ENCODE measurements at regions not wholly inside any gene's neighbourhood (a gene's known extent, or its start where the extent isn't known, plus 50 kb on each side); places are given as distances from the start of the nearest gene placed in this dataset.

DNA sequence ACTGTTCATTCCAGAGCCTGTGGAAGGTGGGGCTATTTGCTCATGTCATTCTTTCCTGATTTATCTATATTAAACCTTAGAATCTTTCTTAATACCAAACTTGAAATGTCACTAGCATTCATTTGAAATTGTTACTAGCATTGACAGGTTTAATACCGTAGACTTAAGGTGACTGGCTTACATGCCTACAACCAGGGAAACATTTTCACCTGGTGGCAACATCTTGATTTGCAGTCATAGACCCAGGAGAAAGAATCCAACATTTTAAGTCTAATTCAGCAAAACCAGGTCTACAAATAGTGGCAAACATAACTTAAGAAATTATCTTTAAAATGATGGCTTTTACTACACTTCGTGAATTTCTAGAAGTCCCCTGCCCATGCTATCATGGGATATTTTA is 353.7 kb downstream of the HTR7 start:
- no peaks in the 10 kb centered on the region for H3K36me3 Mint-ChIP-seq
- intact Hi-C loops (cut with micrococcal nuclease), result no loop called here
- ChIA-PET POLR2A (no interaction called here), CTCF (interaction anchor here (0.7 kb wide), 1 partner anchor 81 kb away, joined by 3 read pairs; no protein-coding TSS in a partner anchor)
- H3K4me1 Mint-ChIP-seq (ENCODE audit: low read depth), result no peaks in the 10 kb centered on the region
- H3K9me3 Mint-ChIP-seq, result no peaks in the 10 kb centered on the region
- no peaks in the 10 kb centered on the region for H3K27me3 Mint-ChIP-seq
- no peak overlapping the region for H3K4me3 Mint-ChIP-seq
- no peak overlapping the region for H3K27ac Mint-ChIP-seq
- no peak for DNase-seq

DNA sequence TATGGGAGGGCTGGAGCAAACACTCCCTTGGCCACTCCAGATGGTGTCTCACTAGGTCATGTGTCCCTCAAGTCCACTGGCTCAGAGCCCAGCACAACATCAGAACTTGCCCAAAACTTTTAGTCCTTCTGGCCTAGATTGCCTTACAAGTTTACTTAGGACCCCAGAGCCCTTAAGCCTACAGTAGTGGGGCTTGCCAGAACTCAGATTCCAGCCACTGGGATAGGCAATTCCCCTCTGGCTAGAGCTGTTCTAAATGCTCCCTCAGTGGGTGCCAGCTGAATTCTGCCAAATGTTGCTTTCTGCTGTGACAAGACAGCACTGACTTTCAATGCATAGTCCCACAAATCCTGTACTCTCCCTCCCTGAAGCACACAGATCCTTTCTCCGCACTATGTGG is 331.1 kb downstream of the HTR7 start:
- CTCF ChIA-PET, result no interaction called here
- Mint-ChIP-seq H3K27ac (no peak overlapping the region), H3K4me1 (ENCODE audit: low read depth) (no peaks in the 10 kb centered on the region), H3K4me3 (no peak overlapping the region), H3K9me3 (no peaks in the 10 kb centered on the region), H3K27me3 (no peaks in the 10 kb centered on the region), H3K36me3 (no peaks in the 10 kb centered on the region)
- intact Hi-C loops (cut with micrococcal nuclease), result no loop called here
- POLR2A ChIA-PET, result no interaction called here
- no peak for DNase-seq

DNA sequence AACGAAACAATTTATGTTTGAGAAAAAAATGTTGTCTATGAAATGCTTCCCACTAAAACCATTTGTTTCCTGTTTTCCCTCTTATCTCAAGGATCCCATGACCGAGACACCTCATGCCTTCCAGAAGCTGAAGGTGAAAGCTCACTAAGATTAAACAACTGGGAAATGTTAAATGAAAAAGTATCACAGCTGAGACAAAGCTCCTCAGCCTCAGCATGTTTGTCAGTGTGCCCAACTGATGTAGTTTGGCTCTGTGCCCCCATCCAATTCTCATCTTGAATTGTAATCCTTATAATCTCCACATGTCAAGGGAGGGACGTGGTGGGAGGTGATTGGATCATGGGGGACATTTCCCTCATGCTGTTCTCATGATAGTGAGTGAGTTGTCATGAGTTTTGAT is 327.3 kb downstream of the HTR7 start:
- Mint-ChIP-seq H3K36me3 (no peaks in the 10 kb centered on the region), H3K27ac (no peak overlapping the region), H3K27me3 (no peaks in the 10 kb centered on the region), H3K9me3 (no peaks in the 10 kb centered on the region), H3K4me3 (no peak overlapping the region), H3K4me1 (ENCODE audit: low read depth) (no peaks in the 10 kb centered on the region)
- CTCF ChIA-PET, result no interaction called here
- intact Hi-C loops (cut with micrococcal nuclease), result no loop called here
- POLR2A ChIA-PET, result no interaction called here
- DNase-seq, result no peak

DNA sequence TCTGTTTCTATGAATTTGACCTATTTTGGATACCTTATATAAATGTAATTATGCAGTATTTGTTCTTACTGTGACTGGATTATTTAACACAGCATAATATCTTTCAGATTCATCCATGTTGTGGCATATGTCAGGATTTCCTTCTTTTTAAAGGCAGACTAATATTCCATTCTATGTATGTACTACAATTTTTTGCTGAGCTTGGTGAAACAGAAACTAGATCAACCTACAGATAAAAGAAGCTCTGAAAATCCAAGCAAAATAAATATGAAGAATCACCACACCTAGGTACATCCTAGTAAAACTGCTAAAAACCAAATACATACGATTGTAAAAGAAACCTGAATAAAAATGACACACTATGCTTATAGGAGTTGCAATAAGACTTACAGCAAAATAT is 300.5 kb downstream of the HTR7 start:
- Mint-ChIP-seq H3K4me3 (no peak overlapping the region), H3K27ac (no peak overlapping the region), H3K9me3 (no peaks in the 10 kb centered on the region), H3K4me1 (ENCODE audit: low read depth) (no peaks in the 10 kb centered on the region), H3K27me3 (peaks cover 1% of the 10 kb centered on the region), H3K36me3 (no peaks in the 10 kb centered on the region)
- no peak for DNase-seq
- intact Hi-C loops (cut with micrococcal nuclease), result no loop called here
- POLR2A ChIA-PET, result no interaction called here
- CTCF ChIA-PET, result no interaction called here

DNA sequence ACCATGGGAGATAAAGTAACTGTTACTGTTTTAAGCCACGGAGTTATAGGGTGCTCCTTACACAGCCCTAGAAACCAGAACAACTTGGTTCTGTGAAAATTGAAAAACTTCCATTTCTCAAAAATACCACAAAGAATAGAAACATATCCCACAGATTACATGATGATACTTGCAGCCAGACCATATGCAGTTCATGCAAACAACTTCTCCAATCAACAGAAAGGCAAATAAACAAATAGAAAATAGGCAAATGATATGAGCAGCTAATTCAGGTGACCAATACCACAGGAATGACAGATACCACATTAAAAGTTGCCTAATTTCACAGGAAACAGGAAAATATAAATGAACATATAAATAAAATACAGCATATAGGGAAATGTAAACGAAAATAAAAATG is 297.5 kb downstream of the HTR7 start:
- Mint-ChIP-seq H3K36me3 (no peaks in the 10 kb centered on the region), H3K4me1 (ENCODE audit: low read depth) (no peaks in the 10 kb centered on the region), H3K9me3 (no peaks in the 10 kb centered on the region), H3K4me3 (no peak overlapping the region), H3K27me3 (no peaks in the 10 kb centered on the region), H3K27ac (no peak overlapping the region)
- no peak for DNase-seq
- CTCF ChIA-PET, result no interaction called here
- intact Hi-C loops (cut with micrococcal nuclease), result no loop called here
- POLR2A ChIA-PET, result no interaction called here

DNA sequence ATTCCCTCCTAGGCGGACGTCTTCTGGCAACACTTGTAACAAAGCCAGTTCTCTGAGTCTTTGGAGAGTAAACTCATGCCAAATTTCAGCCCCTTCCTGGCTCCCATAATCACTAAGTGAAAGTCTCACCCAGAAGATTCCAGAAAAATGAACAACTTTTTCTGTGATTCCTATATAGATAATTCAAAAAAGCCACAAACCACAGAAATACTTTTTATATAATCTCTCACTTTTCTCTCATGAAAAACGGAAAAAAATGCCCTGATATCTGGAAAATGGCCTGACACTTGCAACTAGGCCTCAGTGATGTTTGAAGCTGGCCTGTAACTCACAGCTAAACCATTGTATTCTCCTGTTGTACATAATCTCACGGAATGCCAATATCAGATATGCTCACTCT is 296.2 kb downstream of the HTR7 start:
- ChIA-PET CTCF (no interaction called here), POLR2A (no interaction called here)
- DNase-seq, result no peak
- Mint-ChIP-seq H3K27ac (no peak overlapping the region), H3K36me3 (no peaks in the 10 kb centered on the region), H3K4me3 (no peak overlapping the region), H3K4me1 (ENCODE audit: low read depth) (no peaks in the 10 kb centered on the region), H3K9me3 (no peaks in the 10 kb centered on the region), H3K27me3 (no peaks in the 10 kb centered on the region)
- intact Hi-C loops (cut with micrococcal nuclease), result no loop called here

DNA sequence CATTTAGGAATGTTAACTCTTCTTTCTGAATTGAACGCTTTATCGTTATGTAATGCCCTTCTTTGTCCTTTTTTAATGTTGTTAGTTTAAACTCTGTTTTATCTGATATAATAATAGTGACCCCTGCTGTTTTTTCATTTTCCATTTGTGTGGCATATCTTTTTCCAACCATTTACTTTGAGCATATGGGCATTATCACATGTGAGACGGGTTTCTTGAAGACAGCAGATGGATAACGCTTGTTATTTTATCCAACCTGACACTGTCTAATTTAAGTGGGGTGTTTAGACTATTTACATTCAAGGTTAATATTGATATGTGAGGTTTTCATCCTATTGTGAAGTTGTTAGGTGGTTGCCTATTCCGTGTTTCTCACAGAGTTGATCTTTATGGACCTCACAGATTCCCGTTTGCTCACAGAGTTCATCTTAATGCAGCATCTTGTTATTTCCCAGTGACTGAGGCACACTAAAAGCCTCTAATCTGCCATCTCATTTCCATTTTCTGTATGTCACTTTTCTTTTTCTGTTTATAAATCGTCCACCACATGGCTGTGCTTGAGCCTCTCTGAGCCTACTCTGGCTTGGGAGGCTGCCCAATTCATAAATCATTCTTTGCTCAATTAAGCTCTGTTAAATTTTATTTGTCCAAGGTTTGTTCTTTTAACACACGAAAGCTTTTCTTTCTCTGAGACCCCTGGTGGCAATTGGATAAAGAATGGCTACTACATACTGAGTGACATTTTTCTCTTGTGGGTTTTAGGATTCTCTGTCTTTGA is 286.2 kb downstream of the HTR7 start:
- Mint-ChIP-seq H3K27ac (no peak overlapping the region), H3K4me3 (no peak overlapping the region), H3K27me3 (no peaks in the 10 kb centered on the region), H3K4me1 (ENCODE audit: low read depth) (no peaks in the 10 kb centered on the region), H3K36me3 (no peaks in the 10 kb centered on the region), H3K9me3 (no peaks in the 10 kb centered on the region)
- POLR2A ChIA-PET, result no interaction called here
- intact Hi-C loops (cut with micrococcal nuclease), result no loop called here
- CTCF ChIA-PET, result no interaction called here
- DNase-seq, result no peak

DNA sequence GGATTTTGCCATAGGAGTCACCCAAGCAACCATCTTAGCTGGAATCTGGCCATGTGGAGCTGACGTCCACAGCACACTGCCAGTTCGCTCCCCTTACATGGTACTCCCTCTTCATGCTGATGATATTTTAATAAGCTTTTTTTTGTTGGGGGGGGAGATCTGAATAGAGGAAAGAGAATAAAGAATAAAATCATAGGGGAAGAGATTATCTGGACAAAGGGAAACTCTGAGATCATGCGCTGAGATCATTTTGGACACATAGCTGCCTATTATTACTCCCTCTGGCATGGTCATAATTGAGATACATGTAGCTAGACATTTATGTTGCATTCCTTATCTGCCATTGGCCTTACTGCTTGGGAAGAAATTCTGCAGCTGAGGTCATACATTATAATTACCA is 282.7 kb downstream of the HTR7 start:
- Mint-ChIP-seq H3K36me3 (no peaks in the 10 kb centered on the region), H3K27ac (no peak overlapping the region)
- CTCF ChIA-PET, result no interaction called here

DNA sequence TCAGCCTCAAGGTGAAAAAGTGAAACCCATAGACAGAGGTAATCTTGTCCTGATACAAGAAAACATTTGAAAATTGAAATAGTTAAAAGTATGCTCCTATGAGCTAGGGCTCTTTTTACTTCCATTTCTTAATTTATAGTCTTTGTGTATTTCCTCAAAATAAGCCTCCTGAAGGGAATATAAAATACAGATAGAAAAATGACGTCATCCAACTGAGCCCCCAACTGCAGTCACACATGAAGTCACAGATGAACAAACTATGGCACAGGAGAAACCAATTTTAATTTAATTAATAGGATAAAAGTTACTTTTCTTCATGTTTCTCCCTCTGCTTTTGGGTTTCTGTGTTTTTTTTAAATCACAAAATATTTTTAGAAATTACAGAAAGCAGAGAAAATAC is 280.3 kb downstream of the HTR7 start:
- H3K36me3 Mint-ChIP-seq, result no peaks in the 10 kb centered on the region
- intact Hi-C loops (cut with micrococcal nuclease), result no loop called here

More for the DNA sequence above, 282.7 kb downstream of the HTR7 start:
- no peaks in the 10 kb centered on the region for H3K4me1 Mint-ChIP-seq (ENCODE audit: low read depth)
- intact Hi-C loops (cut with micrococcal nuclease), result no loop called here
- no peaks in the 10 kb centered on the region for H3K9me3 Mint-ChIP-seq
- POLR2A ChIA-PET, result no interaction called here
- DNase-seq, result no peak
- H3K27me3 Mint-ChIP-seq, result peaks cover 4% of the 10 kb centered on the region
- no peak overlapping the region for H3K4me3 Mint-ChIP-seq

DNA sequence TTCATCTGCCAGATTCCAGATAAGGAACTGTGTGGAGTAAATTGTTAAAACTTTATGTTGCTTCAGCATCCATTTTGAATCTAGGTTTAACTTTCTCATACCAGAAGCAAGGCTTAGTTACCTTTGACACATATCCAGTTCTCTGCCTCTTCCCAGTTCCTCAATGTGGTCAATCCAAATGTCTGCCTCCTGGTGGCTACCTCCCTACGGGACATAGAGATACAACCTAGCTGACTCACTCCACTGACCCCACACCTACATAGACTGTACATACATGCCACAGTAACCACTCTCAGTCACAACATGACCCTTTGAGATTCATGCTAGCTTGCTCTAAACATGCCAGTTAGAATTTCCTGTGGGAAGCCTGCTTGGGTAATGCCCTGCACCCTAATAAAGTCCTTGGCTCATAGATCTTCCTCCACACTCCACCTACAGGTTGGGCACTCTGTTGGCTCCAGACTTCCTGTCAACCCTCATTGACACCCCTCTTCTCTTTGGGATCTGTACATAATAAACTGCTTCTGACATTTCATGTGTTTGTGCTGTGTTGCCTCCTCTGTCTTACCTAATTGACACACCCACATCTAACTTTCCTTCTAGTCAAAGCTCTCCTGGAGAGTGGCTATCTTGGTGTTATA is 278.1 kb downstream of the HTR7 start:
- ChIA-PET POLR2A (no interaction called here), CTCF (no interaction called here)
- Mint-ChIP-seq H3K27ac (no peak overlapping the region), H3K36me3 (no peaks in the 10 kb centered on the region), H3K4me1 (ENCODE audit: low read depth) (no peaks in the 10 kb centered on the region), H3K27me3 (peaks cover 8% of the 10 kb centered on the region), H3K4me3 (no peak overlapping the region), H3K9me3 (no peaks in the 10 kb centered on the region)
- intact Hi-C loops (cut with micrococcal nuclease), result no loop called here
- no peak for DNase-seq

More for the DNA sequence above, 280.3 kb downstream of the HTR7 start:
- no peak for DNase-seq
- Mint-ChIP-seq H3K4me1 (ENCODE audit: low read depth) (no peaks in the 10 kb centered on the region), H3K4me3 (no peak overlapping the region), H3K27me3 (peaks cover 6% of the 10 kb centered on the region), H3K9me3 (no peaks in the 10 kb centered on the region), H3K27ac (no peak overlapping the region)
- CTCF ChIA-PET, result no interaction called here
- POLR2A ChIA-PET, result no interaction called here

DNA sequence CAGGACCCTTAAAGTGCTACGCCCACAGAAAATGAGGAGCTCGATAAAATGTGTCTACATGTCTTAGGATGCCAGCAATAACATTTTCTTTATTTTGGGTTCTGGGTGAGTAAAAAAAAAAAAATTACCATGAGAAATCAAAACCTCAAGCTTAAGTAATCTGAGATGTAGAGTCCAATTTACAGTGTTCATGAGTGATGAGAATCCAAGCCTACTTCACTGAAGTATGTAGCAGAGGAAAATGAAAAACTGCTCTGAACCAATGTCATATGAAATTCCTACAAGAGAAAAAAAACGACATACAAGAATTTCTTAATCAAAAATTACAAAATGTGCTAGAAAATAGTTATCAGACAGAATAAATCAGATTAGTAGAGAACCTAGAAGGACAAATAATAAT is 274.4 kb downstream of the HTR7 start:
- ChIA-PET POLR2A (no interaction called here), CTCF (no interaction called here)
- Mint-ChIP-seq H3K4me1 (ENCODE audit: low read depth) (no peaks in the 10 kb centered on the region), H3K27me3 (peaks cover 8% of the 10 kb centered on the region), H3K9me3 (no peaks in the 10 kb centered on the region), H3K27ac (no peak overlapping the region), H3K36me3 (no peaks in the 10 kb centered on the region), H3K4me3 (no peak overlapping the region)
- DNase-seq, result no peak
- intact Hi-C loops (cut with micrococcal nuclease), result no loop called here

DNA sequence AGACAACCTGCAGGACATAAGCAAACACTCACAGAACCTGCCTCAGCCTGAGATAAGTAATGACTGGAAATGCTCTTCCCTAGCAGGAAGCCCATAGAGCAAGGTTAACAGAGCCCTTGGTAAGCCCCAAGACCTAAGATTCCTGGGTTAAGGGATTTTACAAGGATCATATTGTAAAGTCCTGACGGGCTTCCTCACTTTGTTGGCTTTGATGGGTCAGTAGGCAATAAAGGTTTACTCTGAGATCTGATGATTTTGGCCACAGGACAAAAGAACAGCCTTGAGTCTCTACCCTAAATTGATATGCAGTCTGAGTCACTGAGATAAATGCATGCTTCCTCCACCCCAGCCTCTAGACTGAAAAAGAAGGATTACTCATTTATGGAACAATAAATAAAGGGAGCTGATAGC is 270.8 kb downstream of the HTR7 start:
- no peak for DNase-seq
- H3K27ac Mint-ChIP-seq, result no peak overlapping the region
- H3K4me1 Mint-ChIP-seq (ENCODE audit: low read depth), result no peaks in the 10 kb centered on the region
- H3K36me3 Mint-ChIP-seq, result no peaks in the 10 kb centered on the region
- H3K4me3 Mint-ChIP-seq, result no peak overlapping the region
- CTCF ChIA-PET, result no interaction called here
- intact Hi-C loops (cut with micrococcal nuclease), result no loop called here
- H3K9me3 Mint-ChIP-seq, result no peaks in the 10 kb centered on the region
- POLR2A ChIA-PET, result no interaction called here
- peaks cover 2% of the 10 kb centered on the region for H3K27me3 Mint-ChIP-seq

DNA sequence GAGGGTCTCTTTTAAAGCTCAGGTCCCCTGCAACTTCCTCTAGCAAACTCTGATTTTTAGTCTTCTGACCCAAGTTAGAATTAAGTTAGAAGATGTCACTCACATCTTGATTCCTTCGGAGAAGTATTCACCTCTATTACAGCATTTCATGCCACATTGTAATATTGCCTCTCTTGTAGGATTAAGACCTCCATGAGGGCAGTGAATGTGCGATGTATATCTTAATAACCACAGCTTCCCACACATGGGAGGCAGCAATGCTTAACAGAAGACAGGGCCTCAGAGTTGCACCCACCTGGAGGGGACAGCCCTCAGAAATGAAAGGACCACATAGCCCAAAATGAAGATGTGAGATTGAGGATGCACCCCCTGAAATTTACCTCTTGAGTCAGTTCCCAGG is 270.3 kb downstream of the HTR7 start:
- intact Hi-C loops (cut with micrococcal nuclease), result no loop called here
- DNase-seq, result no peak
- no peaks in the 10 kb centered on the region for H3K4me1 Mint-ChIP-seq (ENCODE audit: low read depth)
- peaks cover 2% of the 10 kb centered on the region for H3K27me3 Mint-ChIP-seq
- CTCF ChIA-PET, result no interaction called here
- POLR2A ChIA-PET, result no interaction called here
- no peaks in the 10 kb centered on the region for H3K36me3 Mint-ChIP-seq
- no peak overlapping the region for H3K4me3 Mint-ChIP-seq
- no peaks in the 10 kb centered on the region for H3K9me3 Mint-ChIP-seq
- H3K27ac Mint-ChIP-seq, result no peak overlapping the region
